SK-N-SH treated with all-trans-retinoic acid at 6 μM for 48 hours (cell line): ENCODE measurements at regions not wholly inside any gene's neighbourhood (a gene's known extent, or its start where the extent isn't known, plus 50 kb on each side); places are given as distances from the start of the nearest gene placed in this dataset.

Experiments
- ATAC-seq: fragments of 200-7000 bp; cut with Tn5 transposase; 3 replicates; pipeline ENCODE4 v1.9.1; 2020; ENCODE audit warnings: mild to moderate bottlenecking, moderate library complexity
- ARNTL ChIP-seq: fragments of 450-650 bp; formaldehyde crosslinking; IDR thresholded peaks from 2 replicates; pipeline ENCODE4 v1.5.0; 2020; ENCODE audit warnings: low read depth, mild to moderate bottlenecking, moderate library complexity, borderline replicate concordance
- BACH2 ChIP-seq: fragments of 250-450 bp; sonication (Bioruptor Pico); IDR thresholded peaks from 2 replicates; pipeline ENCODE4 v1.9.0; 2021; ENCODE audit warnings: mild to moderate bottlenecking, borderline replicate concordance
- CSRNP3 ChIP-seq: fragments of 250-450 bp; sonication (Bioruptor Pico); IDR thresholded peaks from 2 replicates; pipeline ENCODE4 v1.5.1; 2021; ENCODE audit warnings: mild to moderate bottlenecking, moderate library complexity
- ESRRG ChIP-seq: fragments of 250-450 bp; sonication (Bioruptor Pico); IDR thresholded peaks from 2 replicates; pipeline ENCODE4 v1.6.1; 2021; ENCODE audit warnings: mild to moderate bottlenecking
- GLIS3 ChIP-seq: fragments of 250-450 bp; sonication (Bioruptor Pico); IDR thresholded peaks from 2 replicates; pipeline ENCODE4 v1.5.0; 2020; ENCODE audit warnings: mild to moderate bottlenecking, moderate library complexity
- ISL1 ChIP-seq: fragments of 250-450 bp; sonication (Bioruptor Pico); IDR thresholded peaks from 2 replicates; pipeline ENCODE4 v2.1.2; 2022; ENCODE audit warnings: mild to moderate bottlenecking, moderate library complexity
- OSR1 ChIP-seq: fragments of 250-450 bp; sonication (Bioruptor Pico); IDR thresholded peaks from 2 replicates; pipeline ENCODE4 v1.8.0; 2022; ENCODE audit warnings: moderate library complexity, mild to moderate bottlenecking, inconsistent platforms
- POU6F1 ChIP-seq: fragments of 250-450 bp; sonication (Bioruptor Pico); IDR thresholded peaks from 2 replicates; pipeline ENCODE4 v1.8.0; 2021; ENCODE audit warnings: low read depth, mild to moderate bottlenecking, moderate library complexity, borderline replicate concordance
- PPARA ChIP-seq: fragments of 250-450 bp; sonication (Bioruptor Pico); IDR thresholded peaks from 2 replicates; pipeline ENCODE4 v1.5.0; 2020; ENCODE audit warnings: mild to moderate bottlenecking, borderline replicate concordance
- RARB ChIP-seq: fragments of 250-450 bp; sonication (Bioruptor Pico); IDR thresholded peaks from 2 replicates; pipeline ENCODE4 v1.8.0; 2021; ENCODE audit warnings: mild to moderate bottlenecking, moderate library complexity
- SNAI2 ChIP-seq: fragments of 250-450 bp; sonication (Bioruptor Pico); IDR thresholded peaks from 2 replicates; pipeline ENCODE4 v1.5.0; 2020; ENCODE audit warnings: mild to moderate bottlenecking, moderate library complexity
- TCF4 ChIP-seq: fragments of 250-450 bp; sonication (Bioruptor Pico); IDR thresholded peaks from 2 replicates; pipeline ENCODE4 v1.8.0; 2021; ENCODE audit warnings: mild to moderate bottlenecking, moderate library complexity, borderline replicate concordance
- TOX ChIP-seq: fragments of 250-450 bp; sonication (Bioruptor Pico); IDR thresholded peaks from 2 replicates; pipeline ENCODE4 v1.8.0; 2021; ENCODE audit warnings: mild to moderate bottlenecking, moderate library complexity, borderline replicate concordance
- TSHZ2 ChIP-seq: fragments of 250-450 bp; sonication (Bioruptor Pico); IDR thresholded peaks from 2 replicates; pipeline ENCODE4 v1.5.0; 2020; ENCODE audit warnings: mild to moderate bottlenecking, moderate library complexity
- ZFP3 ChIP-seq: fragments of 250-450 bp; sonication (Bioruptor Pico); IDR thresholded peaks from 2 replicates; pipeline ENCODE4 v1.5.0; 2020; ENCODE audit warnings: mild to moderate bottlenecking, moderate library complexity
- ZNF565 ChIP-seq: fragments of 450-650 bp; formaldehyde crosslinking; conservative IDR thresholded peaks from 2 replicates; pipeline ENCODE4 v1.5.0; 2020; ENCODE audit warnings: low read depth, mild to moderate bottlenecking, moderate library complexity
- ZNF70 ChIP-seq: fragments of 450-650 bp; formaldehyde crosslinking; IDR thresholded peaks from 2 replicates; pipeline ENCODE4 v1.5.0; 2020; ENCODE audit warnings: mild to moderate bottlenecking, moderate library complexity
- TF ChIP-seq, protein P1 (sequence below): fragments of 250-450 bp; sonication (Bioruptor Pico); IDR thresholded peaks from 2 replicates; pipeline ENCODE4 v1.5.1; 2020; ENCODE audit warnings: low read depth, mild to moderate bottlenecking, moderate library complexity

DNA sequence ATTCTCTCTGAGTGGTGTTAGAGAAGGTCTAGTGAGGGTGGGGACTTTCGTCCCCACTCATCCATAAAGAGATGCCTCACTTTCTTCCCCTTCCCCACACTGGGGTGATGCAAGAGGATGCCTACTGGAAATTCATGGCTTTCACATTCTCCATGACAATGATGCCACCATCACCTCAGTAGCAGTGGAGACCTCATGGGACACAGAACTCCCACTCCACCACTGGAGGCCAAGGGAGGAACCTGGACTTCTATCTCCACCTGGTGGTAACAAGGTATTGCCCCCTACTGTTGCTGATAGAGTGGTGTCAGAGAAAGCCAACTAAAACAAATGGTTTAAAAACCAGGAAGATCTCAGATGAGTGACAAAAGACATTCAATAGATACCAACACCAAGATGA lies 110.9 kb downstream of the INHBB start:
- no peak for ATAC-seq

DNA sequence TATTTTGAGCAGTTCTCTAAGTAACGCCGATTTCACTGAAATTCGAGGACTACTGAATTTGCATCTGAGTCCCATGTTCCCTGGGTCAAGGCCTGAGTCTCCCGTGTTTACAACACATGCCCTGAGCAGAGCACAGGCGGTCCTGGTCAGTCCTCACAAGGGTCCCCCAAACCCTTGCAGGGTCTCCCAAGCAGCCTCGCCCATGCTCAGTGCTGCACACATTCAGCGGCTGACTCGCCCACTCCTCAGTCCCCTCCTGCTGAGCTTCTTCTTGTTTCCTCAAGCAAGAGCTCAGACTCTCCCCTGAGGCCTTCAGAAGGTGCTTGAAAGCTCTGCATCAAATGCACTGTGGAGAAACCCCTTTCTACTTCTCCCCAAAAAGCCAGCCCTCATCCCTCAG lies 114.6 kb downstream of the INHBB start:
- TF ChIP-seq SNAI2 (CRISPR knock-in tag) (no peak), PPARA (CRISPR knock-in tag) (no peak), POU6F1 (CRISPR knock-in tag) (no peak), TOX (CRISPR knock-in tag) (no peak), ZNF565 (CRISPR knock-in tag) (no peak), GLIS3 (CRISPR knock-in tag) (no peak), ZFP3 (no peak), TSHZ2 (no peak), ZNF70 (CRISPR knock-in tag) (no peak), CSRNP3 (CRISPR knock-in tag) (no peak), ESRRG (CRISPR knock-in tag) (no peak), ARNTL (CRISPR knock-in tag) (no peak), RARB (CRISPR knock-in tag) (no peak), BACH2 (no peak)
- TF ChIP-seq, protein P1, sequence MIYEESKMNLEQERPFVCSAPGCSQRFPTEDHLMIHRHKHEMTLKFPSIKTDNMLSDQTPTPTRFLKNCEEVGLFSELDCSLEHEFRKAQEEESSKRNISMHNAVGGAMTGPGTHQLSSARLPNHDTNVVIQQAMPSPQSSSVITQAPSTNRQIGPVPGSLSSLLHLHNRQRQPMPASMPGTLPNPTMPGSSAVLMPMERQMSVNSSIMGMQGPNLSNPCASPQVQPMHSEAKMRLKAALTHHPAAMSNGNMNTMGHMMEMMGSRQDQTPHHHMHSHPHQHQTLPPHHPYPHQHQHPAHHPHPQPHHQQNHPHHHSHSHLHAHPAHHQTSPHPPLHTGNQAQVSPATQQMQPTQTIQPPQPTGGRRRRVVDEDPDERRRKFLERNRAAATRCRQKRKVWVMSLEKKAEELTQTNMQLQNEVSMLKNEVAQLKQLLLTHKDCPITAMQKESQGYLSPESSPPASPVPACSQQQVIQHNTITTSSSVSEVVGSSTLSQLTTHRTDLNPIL (CRISPR knock-in tag) = no peak
- no peak for ATAC-seq

More for the DNA sequence above, 110.9 kb downstream of the INHBB start:
- no peak for TF ChIP-seq TCF4 (CRISPR knock-in tag)
- no peak for TF ChIP-seq ARNTL (CRISPR knock-in tag)

DNA sequence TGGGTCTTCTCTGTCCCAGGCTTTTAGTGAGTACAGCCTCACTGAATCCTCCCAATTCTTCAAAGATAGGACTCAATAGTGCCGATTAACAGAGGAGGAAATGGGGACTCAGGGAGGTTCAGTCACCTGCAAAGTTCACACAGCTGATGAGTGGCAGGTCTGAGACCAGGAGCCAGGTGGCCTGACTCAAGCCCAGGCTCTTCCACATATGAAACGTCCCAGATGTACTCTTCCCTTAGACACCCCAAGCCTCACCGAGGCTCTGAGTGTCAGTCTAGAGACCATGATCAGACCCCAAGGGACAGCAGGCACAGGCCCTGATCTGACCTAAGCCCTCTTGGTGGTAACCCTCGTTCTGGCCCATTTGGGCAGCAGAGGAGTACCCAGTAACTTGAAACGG lies 115.2 kb downstream of the INHBB start:
- TF ChIP-seq ISL1 (CRISPR knock-in tag) (no peak), ARNTL (CRISPR knock-in tag) (no peak), TOX (CRISPR knock-in tag) (no peak), SNAI2 (CRISPR knock-in tag) (no peak), POU6F1 (CRISPR knock-in tag) (no peak), OSR1 (CRISPR knock-in tag) (no peak), CSRNP3 (CRISPR knock-in tag) (no peak), TCF4 (CRISPR knock-in tag) (no peak), ESRRG (CRISPR knock-in tag) (no peak)
- TF ChIP-seq, protein P1 (CRISPR knock-in tag) = no peak
- TF ChIP-seq, all 23 proteins: peak for 0
- no peak for ATAC-seq
